ENCODE measurements at regions not wholly inside any gene's neighbourhood (a gene's known extent, or its start where the extent isn't known, plus 50 kb on each side); places are given as distances from the start of the nearest gene placed in this dataset.

- TF ChIP-seq EZH2 (IDR thresholded peaks at IDR 0.05; ENCODE audit: low read depth) (no peak), CTCF (conservative IDR thresholded peaks at IDR 0.05) (no peak)
Observed at GRCh38 chr18:25518716-25519053, 166.7 kb upstream of the ZNF521 start.

Data from PC-9 (cell line).